ENCODE measurements at regions not wholly inside any gene's neighbourhood (a gene's known extent, or its start where the extent isn't known, plus 50 kb on each side); places are given as distances from the start of the nearest gene placed in this dataset.

DNA sequence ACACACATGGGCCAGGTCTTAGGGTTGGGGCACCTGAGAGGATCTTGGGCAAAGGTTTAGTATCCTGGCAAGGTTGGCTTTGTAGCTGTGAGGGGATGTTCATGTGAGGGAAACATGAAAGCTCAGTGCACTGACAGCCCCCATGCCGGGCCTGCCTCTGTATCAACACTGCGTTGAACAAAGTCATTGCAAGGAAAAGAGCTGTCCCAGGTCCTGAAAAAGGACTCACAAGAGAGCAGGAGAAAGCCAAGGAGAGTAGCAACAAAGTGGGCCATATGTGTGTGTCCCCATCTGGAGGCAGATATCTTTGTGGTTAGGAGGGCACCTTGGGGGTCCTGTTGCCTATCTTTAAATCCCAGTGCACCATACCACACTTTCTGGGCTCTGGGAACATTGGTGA lies 237.8 kb upstream of the THSD7B start:
- TF ChIP-seq, protein P1, sequence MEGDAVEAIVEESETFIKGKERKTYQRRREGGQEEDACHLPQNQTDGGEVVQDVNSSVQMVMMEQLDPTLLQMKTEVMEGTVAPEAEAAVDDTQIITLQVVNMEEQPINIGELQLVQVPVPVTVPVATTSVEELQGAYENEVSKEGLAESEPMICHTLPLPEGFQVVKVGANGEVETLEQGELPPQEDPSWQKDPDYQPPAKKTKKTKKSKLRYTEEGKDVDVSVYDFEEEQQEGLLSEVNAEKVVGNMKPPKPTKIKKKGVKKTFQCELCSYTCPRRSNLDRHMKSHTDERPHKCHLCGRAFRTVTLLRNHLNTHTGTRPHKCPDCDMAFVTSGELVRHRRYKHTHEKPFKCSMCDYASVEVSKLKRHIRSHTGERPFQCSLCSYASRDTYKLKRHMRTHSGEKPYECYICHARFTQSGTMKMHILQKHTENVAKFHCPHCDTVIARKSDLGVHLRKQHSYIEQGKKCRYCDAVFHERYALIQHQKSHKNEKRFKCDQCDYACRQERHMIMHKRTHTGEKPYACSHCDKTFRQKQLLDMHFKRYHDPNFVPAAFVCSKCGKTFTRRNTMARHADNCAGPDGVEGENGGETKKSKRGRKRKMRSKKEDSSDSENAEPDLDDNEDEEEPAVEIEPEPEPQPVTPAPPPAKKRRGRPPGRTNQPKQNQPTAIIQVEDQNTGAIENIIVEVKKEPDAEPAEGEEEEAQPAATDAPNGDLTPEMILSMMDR (IDR thresholded peaks at IDR 0.05): no peak
- no peak for TF ChIP-seq POLR2AphosphoS5 (IDR thresholded peaks at IDR 0.05)
- no peak for TF ChIP-seq POLR2A (IDR thresholded peaks at IDR 0.05)
- no peak for TF ChIP-seq EP300 (IDR thresholded peaks at IDR 0.05)
- Histone ChIP-seq H3K36me3 (no peaks in the 10 kb centered on the region), H3K27me3 (no peaks in the 10 kb centered on the region), H3K9me3 (no peaks in the 10 kb centered on the region), H3K27ac (no peak overlapping the region), H3K4me3 (no peak overlapping the region), H3K4me1 (no peaks in the 10 kb centered on the region)
- WGBS: 10% methylated on average over 2 of the region's 2 CpGs
- DNase-seq (ENCODE audit: low spot score in 2 of 2): no peak

DNA sequence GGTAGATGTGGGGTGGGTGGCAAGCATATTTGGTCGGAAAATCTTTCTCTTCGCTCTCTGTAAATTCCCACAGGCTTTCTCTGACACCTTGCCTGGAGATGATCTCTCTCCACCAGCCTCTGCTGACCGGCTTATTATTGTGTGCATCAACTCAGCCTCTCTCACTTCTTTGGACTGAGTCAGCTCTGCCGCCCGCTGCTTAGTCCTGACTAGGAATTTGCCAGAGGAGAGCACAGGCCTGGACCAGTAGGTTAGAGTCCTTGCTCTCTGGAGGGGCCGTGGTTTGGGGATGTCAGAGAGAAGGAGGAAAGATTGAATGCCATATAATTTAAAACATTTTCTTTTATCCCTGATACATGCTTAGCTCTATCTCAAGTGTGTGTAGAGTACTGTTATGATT lies 242.6 kb upstream of the THSD7B start:
- WGBS: 90% methylated on average over 6 of the region's 6 CpGs
- H3K27me3 ChIP-seq: no peaks in the 10 kb centered on the region
- H3K27ac ChIP-seq: no peak overlapping the region
- no peak for DNase-seq (ENCODE audit: low spot score in 2 of 2)
- H3K36me3 ChIP-seq: no peaks in the 10 kb centered on the region
- H3K4me1 ChIP-seq: no peaks in the 10 kb centered on the region
- TF ChIP-seq EP300 (IDR thresholded peaks at IDR 0.05) (no peak), POLR2AphosphoS5 (IDR thresholded peaks at IDR 0.05) (no peak), POLR2A (IDR thresholded peaks at IDR 0.05) (no peak)
- TF ChIP-seq, protein P1 (IDR thresholded peaks at IDR 0.05): no peak
- no peak overlapping the region for H3K4me3 ChIP-seq
- no peaks in the 10 kb centered on the region for H3K9me3 ChIP-seq

DNA sequence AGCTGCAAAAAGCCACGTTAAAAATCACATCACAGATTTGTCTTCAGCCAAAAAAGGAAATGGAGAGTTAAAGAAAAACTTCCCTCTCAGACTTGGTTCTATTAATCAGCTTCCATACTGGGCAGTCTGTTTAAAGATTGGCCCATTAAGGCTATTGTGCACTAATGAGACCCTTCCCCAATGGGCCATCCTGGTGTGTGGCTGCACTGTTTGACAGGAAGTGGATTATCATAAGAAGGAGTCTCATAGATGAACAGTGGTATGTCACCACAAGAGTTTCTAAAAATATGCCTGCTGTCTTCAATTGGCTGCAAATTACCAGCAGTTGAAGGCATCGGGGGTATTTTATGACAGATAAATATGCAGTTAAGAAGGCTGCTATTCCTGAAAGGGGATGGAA lies 247.6 kb upstream of the THSD7B start:
- DNase-seq (ENCODE audit: low spot score in 2 of 2): no peak
- 7% methylated on average over 2 of the region's 2 CpGs for WGBS
- no peaks in the 10 kb centered on the region for H3K4me1 ChIP-seq
- no peak overlapping the region for H3K27ac ChIP-seq
- no peaks in the 10 kb centered on the region for H3K27me3 ChIP-seq
- no peaks in the 10 kb centered on the region for H3K9me3 ChIP-seq
- TF ChIP-seq POLR2AphosphoS5 (IDR thresholded peaks at IDR 0.05) (no peak), POLR2A (IDR thresholded peaks at IDR 0.05) (no peak), EP300 (IDR thresholded peaks at IDR 0.05) (no peak)
- TF ChIP-seq, protein P1 (IDR thresholded peaks at IDR 0.05): no peak
- no peak overlapping the region for H3K4me3 ChIP-seq
- H3K36me3 ChIP-seq: no peaks in the 10 kb centered on the region

DNA sequence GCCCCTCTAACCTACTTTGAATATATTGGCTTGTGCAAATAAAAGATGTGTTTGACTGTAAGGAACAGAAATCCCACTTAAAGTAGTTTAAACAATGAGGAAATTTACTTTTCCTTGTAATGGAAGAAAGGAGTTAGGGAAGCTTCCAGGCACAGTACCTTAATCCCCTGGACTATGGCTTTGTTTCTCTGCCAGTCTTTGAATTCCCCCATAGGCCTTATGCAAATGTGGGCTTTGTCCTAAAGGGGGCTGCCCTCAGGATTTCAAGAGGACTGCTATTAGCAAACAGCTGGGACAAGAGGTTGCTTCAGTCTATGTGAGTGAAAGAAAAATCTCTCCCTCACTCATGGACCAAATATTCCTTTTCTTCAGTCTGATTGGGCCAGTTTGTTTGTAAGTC lies 255.1 kb upstream of the THSD7B start:
- no peaks in the 10 kb centered on the region for H3K4me1 ChIP-seq
- H3K27me3 ChIP-seq: no peaks in the 10 kb centered on the region
- H3K9me3 ChIP-seq: no peaks in the 10 kb centered on the region
- H3K27ac ChIP-seq: no peak overlapping the region
- H3K36me3 ChIP-seq: no peaks in the 10 kb centered on the region
- DNase-seq (ENCODE audit: low spot score in 2 of 2): no peak
- no peak overlapping the region for H3K4me3 ChIP-seq
- TF ChIP-seq, protein P1 (IDR thresholded peaks at IDR 0.05): no peak
- TF ChIP-seq POLR2AphosphoS5 (IDR thresholded peaks at IDR 0.05) (no peak), POLR2A (IDR thresholded peaks at IDR 0.05) (no peak), EP300 (IDR thresholded peaks at IDR 0.05) (no peak)

DNA sequence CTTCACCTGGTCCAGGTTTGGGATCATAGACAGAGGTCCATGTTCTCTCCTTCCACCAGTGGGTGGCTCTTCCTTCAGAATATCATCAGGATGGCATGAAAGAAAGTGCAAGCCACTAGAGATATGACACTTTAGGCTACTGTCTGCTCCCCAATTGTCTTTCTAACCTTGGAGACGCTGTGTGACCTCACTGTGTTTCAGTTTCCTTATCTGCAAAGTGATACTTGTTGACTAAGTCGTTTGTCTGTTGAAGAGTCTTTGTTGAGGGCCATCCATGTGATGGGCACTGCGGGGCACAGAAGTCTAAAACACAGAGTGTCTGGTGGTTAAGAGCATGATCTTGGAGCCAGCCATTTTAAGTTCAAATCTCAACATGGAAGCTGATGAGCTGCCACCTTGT lies 259.9 kb upstream of the THSD7B start:
- no peaks in the 10 kb centered on the region for H3K36me3 ChIP-seq
- no peaks in the 10 kb centered on the region for H3K27me3 ChIP-seq
- no peak for DNase-seq (ENCODE audit: low spot score in 2 of 2)
- no peaks in the 10 kb centered on the region for H3K9me3 ChIP-seq
- 78% methylated on average over 3 of the region's 3 CpGs for WGBS
- no peak overlapping the region for H3K4me3 ChIP-seq
- H3K4me1 ChIP-seq: no peaks in the 10 kb centered on the region
- TF ChIP-seq EP300 (IDR thresholded peaks at IDR 0.05): no peak
- no peak for TF ChIP-seq POLR2AphosphoS5 (IDR thresholded peaks at IDR 0.05)
- TF ChIP-seq POLR2A (IDR thresholded peaks at IDR 0.05): no peak
- TF ChIP-seq, protein P1 (IDR thresholded peaks at IDR 0.05): no peak
- H3K27ac ChIP-seq: no peak overlapping the region
